Chondrocyte (in vitro differentiated cells): ENCODE measurements at regions not wholly inside any gene's neighbourhood (a gene's known extent, or its start where the extent isn't known, plus 50 kb on each side); places are given as distances from the start of the nearest gene placed in this dataset.

Experiments
- DNase-seq: peaks from one replicate; pipeline ENCODE4 v3.0.0; 2021; ENCODE audit warnings: mixed read lengths, low spot score
- H3K27ac Mint-ChIP-seq: one replicate; pipeline ENCODE4 v1.8.0; 2021; ENCODE audit warnings: mild to moderate bottlenecking, moderate library complexity, mixed read lengths; ENCODE audit not compliant: unreplicated experiment
- H3K27me3 Mint-ChIP-seq: 2 replicates; pipeline ENCODE4 v1.8.0; 2021; ENCODE audit warnings: low read depth, mixed read lengths
- H3K36me3 Mint-ChIP-seq: 2 replicates; pipeline ENCODE4 v1.8.0; 2021; ENCODE audit warnings: low read depth, mixed read lengths
- H3K4me1 Mint-ChIP-seq: 2 replicates; pipeline ENCODE4 v1.8.0; 2021; ENCODE audit warnings: low read depth, mild to moderate bottlenecking, mixed read lengths
- H3K4me3 Mint-ChIP-seq: one replicate; pipeline ENCODE4 v1.8.0; 2021; ENCODE audit warnings: mild to moderate bottlenecking, moderate library complexity, mixed read lengths; ENCODE audit not compliant: unreplicated experiment
- H3K9me3 Mint-ChIP-seq: 2 replicates; pipeline ENCODE4 v1.8.0; 2021; ENCODE audit warnings: low read depth, mixed read lengths
- TF ChIP-seq, protein P1 (sequence below): fragments of 200-600 bp; sonication (generic); IDR thresholded peaks from 2 replicates; pipeline ENCODE4 v1.5.0; 2021; ENCODE audit warnings: antibody characterized with exemption, mild to moderate bottlenecking, moderate library complexity

DNA sequence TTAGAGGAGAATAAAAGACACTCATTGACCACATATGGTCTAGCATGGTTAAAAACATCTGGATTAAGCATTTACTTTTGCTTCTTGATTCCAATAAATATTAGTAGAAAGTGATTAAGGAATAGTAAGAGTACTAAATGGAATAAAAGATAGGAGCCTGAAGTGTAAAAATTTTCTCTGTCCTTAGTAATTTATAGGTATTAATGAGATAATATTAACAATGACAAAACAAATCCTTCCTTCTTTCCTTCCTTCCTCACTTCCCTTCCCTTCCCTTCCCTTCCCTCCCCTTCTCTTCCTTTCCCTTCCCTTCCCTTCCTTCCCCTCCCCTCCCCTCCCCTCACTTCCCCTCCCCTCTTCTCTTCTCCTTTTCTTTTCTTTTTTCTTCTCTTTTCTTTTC is 797.5 kb upstream of the NRXN1 start:
- TF ChIP-seq, protein P1, sequence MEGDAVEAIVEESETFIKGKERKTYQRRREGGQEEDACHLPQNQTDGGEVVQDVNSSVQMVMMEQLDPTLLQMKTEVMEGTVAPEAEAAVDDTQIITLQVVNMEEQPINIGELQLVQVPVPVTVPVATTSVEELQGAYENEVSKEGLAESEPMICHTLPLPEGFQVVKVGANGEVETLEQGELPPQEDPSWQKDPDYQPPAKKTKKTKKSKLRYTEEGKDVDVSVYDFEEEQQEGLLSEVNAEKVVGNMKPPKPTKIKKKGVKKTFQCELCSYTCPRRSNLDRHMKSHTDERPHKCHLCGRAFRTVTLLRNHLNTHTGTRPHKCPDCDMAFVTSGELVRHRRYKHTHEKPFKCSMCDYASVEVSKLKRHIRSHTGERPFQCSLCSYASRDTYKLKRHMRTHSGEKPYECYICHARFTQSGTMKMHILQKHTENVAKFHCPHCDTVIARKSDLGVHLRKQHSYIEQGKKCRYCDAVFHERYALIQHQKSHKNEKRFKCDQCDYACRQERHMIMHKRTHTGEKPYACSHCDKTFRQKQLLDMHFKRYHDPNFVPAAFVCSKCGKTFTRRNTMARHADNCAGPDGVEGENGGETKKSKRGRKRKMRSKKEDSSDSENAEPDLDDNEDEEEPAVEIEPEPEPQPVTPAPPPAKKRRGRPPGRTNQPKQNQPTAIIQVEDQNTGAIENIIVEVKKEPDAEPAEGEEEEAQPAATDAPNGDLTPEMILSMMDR = no peak
- peaks cover 3% of the 10 kb centered on the region for H3K27me3 Mint-ChIP-seq
- no peaks in the 10 kb centered on the region for H3K4me1 Mint-ChIP-seq
- no peak overlapping the region for H3K27ac Mint-ChIP-seq
- no peaks in the 10 kb centered on the region for H3K9me3 Mint-ChIP-seq
- H3K36me3 Mint-ChIP-seq = no peaks in the 10 kb centered on the region
- no peak overlapping the region for H3K4me3 Mint-ChIP-seq
- no peak for DNase-seq

DNA sequence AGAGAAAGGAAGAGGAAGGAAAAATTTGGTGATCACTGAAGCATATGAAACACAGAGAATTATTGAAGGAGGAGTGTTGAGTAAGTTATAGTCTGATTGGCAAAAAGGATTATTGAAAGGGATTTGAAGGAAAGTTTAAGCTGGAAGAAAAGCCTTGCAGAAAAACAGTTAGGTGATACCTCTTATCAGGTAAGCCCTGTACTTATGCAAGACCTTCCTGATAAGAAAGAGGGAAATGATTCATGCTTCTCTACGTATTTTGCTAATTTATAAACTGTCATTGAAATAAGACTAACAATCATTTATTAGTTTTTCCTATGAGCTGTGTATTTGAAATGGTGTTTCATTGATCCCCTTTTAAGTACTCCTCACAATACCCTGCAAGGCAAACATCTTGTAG is 793.9 kb upstream of the NRXN1 start:
- H3K4me3 Mint-ChIP-seq = no peak overlapping the region
- TF ChIP-seq, protein P1 = no peak
- H3K36me3 Mint-ChIP-seq = no peaks in the 10 kb centered on the region
- peaks cover 2% of the 10 kb centered on the region for H3K27me3 Mint-ChIP-seq
- no peak for DNase-seq
- no peak overlapping the region for H3K27ac Mint-ChIP-seq
- no peaks in the 10 kb centered on the region for H3K9me3 Mint-ChIP-seq
- H3K4me1 Mint-ChIP-seq = no peaks in the 10 kb centered on the region

DNA sequence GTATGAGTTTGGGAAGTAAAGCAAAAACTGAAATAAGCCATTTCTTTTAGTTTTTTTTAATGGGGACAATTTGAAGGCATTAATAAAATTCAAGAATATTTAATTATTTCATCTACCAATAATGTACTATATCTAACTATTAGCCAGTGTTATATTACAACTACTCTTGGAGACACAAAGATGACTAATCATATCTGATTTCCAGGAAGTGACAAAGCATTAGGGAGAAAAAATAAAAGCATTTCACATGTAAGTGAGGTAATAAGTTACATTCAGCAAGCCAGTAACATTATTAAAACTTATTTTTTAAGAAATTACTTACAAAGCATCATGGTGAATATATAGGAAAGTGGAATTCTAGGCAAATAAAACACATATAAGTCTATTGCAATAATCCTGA is 781.3 kb upstream of the NRXN1 start:
- no peak overlapping the region for H3K27ac Mint-ChIP-seq
- no peaks in the 10 kb centered on the region for H3K9me3 Mint-ChIP-seq

DNA sequence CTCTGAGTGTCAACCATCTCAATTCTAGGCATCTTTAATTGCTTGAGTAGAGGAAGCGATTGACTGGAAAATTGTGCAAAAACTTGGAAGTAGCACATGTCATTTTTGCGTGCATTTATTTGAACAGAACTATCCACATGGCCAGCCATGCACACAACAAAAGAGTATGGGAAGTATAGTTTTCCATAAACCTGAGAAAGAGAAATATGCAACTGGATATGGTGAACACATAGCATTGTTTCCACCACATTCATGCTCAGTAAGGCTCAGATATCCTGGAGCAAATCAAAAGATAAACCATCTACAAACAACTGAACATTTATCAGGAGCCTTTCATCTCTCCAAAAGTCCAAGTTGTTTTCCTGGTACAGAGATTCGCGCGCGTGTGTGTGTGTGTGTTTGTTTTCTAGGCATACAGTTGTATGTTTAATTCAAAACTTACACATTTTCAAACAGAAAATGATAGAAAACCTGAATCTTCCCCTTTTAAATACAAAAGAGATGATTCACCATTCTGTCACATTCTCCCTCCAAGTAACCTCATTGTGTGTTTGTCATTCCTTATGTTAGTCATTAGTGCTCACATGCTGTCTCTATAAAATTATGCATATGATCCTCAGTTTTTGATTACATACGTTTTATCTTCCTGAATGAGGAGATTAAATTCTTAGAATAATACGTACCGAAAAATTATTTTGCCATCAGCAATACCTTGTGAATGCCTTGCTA is 780.4 kb upstream of the NRXN1 start:
- H3K9me3 Mint-ChIP-seq = no peaks in the 10 kb centered on the region
- H3K4me1 Mint-ChIP-seq = peaks cover 2% of the 10 kb centered on the region
- H3K27me3 Mint-ChIP-seq = peaks cover 3% of the 10 kb centered on the region
- H3K4me3 Mint-ChIP-seq = no peak overlapping the region
- no peak overlapping the region for H3K27ac Mint-ChIP-seq
- H3K36me3 Mint-ChIP-seq = no peaks in the 10 kb centered on the region
- TF ChIP-seq, protein P1 = no peak
- no peak for DNase-seq

More for the DNA sequence above, 781.3 kb upstream of the NRXN1 start:
- Mint-ChIP-seq H3K36me3 (no peaks in the 10 kb centered on the region), H3K4me1 (peaks cover 2% of the 10 kb centered on the region), H3K4me3 (no peak overlapping the region), H3K27me3 (peaks cover 3% of the 10 kb centered on the region)
- no peak for DNase-seq
- TF ChIP-seq, protein P1 = no peak

DNA sequence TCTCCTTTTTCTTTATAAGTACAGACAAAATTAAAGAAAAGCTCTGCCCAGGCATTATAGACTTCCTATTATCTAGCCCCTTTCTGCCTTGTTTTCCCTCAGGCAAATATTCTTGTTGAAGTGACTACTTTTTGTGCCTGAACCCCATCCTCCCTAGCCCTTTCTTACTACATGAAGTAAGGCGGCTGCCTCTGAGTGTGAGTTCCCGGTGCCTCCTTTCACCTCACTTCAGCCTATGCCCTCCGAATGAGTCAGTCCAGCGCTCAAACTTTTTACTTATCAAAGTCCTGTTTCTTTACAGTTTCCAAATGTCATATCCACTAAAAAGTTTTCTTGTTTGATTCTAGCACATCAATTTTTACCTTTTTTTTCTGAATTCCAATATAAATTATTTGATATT is 778.3 kb upstream of the NRXN1 start:
- H3K27me3 Mint-ChIP-seq = no peaks in the 10 kb centered on the region
- peaks cover 2% of the 10 kb centered on the region for H3K9me3 Mint-ChIP-seq
- no peak overlapping the region for H3K4me3 Mint-ChIP-seq
- no peak for DNase-seq
- H3K4me1 Mint-ChIP-seq = peaks cover 2% of the 10 kb centered on the region
- H3K36me3 Mint-ChIP-seq = no peaks in the 10 kb centered on the region
- TF ChIP-seq, protein P1 = no peak
- no peak overlapping the region for H3K27ac Mint-ChIP-seq
